WI38 (cell line): ENCODE measurements at regions not wholly inside any gene's neighbourhood (a gene's known extent, or its start where the extent isn't known, plus 50 kb on each side); places are given as distances from the start of the nearest gene placed in this dataset.

Experiments
- H3K4me3 ChIP-seq: 2 replicates; pipeline ENCODE4 v1.5.1; 2011; ENCODE audit warnings: low read depth, mild to moderate bottlenecking, control low read depth, low read length
- TF ChIP-seq, protein P1 (sequence below): IDR thresholded peaks from 2 replicates; pipeline ENCODE4 v1.5.1; 2012; ENCODE audit warnings: low read depth, mild to moderate bottlenecking, control low read depth, low read length

DNA sequence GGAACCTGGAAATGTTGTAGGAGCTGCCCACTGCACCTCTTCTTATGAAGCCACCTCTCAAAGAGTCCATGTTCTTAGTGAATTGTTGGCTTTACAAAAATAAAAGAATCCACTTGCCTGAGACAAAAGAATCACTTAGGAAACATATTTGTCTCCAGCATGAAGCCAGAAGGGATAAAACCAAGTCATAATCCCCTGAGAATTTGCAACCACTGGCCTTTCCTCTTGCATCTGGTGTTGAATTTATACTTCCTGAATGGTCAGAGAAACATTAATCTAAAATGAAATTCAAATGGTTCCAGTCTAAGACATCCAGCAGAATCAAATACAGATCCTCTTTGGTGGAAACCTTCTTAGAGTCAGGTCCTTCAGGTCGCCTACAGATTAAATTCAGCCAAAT is 192.5 kb upstream of the ECI2 start:
- no peak overlapping the region for H3K4me3 ChIP-seq
- TF ChIP-seq, protein P1, sequence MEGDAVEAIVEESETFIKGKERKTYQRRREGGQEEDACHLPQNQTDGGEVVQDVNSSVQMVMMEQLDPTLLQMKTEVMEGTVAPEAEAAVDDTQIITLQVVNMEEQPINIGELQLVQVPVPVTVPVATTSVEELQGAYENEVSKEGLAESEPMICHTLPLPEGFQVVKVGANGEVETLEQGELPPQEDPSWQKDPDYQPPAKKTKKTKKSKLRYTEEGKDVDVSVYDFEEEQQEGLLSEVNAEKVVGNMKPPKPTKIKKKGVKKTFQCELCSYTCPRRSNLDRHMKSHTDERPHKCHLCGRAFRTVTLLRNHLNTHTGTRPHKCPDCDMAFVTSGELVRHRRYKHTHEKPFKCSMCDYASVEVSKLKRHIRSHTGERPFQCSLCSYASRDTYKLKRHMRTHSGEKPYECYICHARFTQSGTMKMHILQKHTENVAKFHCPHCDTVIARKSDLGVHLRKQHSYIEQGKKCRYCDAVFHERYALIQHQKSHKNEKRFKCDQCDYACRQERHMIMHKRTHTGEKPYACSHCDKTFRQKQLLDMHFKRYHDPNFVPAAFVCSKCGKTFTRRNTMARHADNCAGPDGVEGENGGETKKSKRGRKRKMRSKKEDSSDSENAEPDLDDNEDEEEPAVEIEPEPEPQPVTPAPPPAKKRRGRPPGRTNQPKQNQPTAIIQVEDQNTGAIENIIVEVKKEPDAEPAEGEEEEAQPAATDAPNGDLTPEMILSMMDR, result no peak

DNA sequence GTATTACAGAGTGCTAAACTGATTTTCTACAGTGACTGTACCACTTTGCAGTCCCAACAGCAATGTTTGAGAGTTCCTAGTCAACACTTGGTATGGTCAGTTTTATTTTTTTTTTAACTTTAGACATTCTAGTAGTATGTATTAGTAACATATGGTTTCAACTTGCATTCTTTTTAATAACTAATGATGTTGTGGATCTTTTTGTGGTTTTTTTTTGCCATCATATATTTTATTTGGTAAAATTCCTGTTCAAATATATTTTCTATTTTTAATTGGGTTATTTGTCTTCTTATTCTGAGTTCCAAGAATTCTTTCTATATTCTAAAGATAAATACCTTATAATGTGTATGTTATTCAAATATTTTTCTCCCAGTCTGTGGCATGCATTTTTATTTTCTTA is 189.4 kb upstream of the ECI2 start:
- no peak overlapping the region for H3K4me3 ChIP-seq
- TF ChIP-seq, protein P1, result no peak

DNA sequence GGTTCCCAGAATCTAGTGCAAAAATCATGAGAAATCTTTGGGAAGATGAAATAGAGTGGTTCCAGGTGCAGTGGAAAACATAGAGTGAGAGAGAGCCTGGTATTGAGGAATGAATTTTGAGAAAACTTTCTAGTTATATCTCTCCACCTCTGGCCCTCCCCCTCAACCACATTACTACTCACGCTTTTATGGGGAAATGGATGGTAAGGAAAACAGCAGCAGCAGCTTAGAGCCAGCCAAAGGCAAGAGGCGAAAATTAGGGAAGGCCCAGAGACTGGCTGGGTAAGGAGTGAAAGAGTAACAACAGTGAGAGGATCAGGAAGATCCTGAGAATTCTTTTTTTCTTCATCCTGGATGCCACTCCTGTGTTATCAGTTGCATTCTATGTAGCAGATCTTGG is 187.9 kb upstream of the ECI2 start:
- TF ChIP-seq, protein P1, result no peak
- no peak overlapping the region for H3K4me3 ChIP-seq

DNA sequence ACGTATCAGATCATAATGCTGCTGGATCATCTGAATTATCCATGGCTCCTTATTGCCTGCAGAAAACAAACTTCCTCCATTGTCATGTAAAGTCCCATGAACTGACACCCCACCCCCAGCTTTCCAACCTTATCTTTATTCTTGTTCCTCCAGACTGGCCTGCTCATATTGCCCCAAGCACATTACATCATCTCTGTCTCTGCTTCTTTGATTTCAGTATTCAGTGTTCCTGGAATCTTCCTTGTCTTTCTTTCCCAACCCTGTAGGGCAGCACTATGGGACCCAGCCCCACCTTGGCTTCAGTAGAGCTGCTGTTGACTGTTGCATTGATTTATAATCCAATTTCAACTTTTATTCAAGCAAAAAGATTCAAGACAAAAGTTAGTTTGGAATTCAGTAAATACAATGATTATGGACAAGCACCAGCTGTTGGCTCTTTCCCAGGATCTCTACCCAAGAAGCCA is 187.5 kb upstream of the ECI2 start:
- H3K4me3 ChIP-seq, result no peak overlapping the region

DNA sequence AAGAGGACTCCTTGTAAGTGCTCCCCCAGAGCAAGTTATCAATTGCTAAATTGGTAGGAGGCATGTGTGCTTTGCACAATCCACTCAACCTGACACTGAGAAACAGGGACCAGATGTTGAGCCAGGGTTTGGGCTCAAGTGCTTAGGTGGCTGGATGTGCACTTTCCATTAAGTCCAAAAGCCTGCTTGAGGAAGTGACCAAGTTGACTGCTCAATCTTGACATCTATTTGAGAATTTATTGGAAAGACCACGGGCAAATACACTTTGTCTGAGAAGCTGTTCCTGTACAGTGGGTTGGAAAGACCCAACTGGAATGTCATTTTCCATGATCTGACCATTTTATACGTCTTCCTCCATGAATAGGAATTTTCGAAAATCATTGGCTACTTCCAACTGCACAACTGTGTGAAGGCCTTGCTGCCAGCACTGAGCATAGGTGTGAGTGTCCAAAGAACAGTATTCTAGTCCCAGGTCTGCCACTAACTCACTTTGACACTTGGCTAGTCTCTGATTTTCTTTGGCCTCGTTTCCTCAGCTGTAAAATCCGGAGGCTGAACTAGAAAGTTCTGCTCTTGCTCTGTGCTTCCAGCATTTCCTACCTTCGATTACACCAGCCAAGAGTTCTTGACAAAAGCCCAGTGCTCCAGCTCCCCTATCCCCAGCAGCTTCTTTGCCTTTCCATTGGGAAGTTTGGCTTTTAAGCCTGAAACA is 186.9 kb upstream of the ECI2 start:
- H3K4me3 ChIP-seq, result no peak overlapping the region
- TF ChIP-seq, protein P1, result no peak

More for the DNA sequence above, 187.5 kb upstream of the ECI2 start:
- TF ChIP-seq, protein P1, result no peak

DNA sequence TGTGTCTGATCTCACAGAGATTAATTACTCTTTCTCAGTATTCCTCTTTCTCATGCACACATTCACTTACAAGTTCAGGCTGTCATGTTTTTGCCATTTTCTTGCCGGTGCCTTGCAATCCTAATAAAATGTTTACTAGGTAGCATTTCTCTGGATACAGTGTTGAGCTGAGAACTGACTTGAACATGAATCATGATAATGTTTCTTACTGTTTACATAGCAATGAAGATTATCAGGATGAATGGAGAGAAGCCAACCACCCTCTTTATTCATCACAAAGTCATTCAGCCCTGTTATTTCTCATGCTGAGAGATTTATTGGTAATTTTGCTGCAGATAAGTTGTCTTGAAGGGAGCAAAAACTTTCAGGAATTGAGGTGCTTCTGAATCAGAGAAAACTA is 185.5 kb upstream of the ECI2 start:
- no peak overlapping the region for H3K4me3 ChIP-seq

More for the DNA sequence above, 185.5 kb upstream of the ECI2 start:
- TF ChIP-seq, protein P1, result no peak
